Cardiac septum (tissue), 1 donor: ENCODE measurements at regions not wholly inside any gene's neighbourhood (a gene's known extent, or its start where the extent isn't known, plus 50 kb on each side); places are given as distances from the start of the nearest gene placed in this dataset.

Experiments
- DNase-seq: peaks from one replicate; pipeline ENCODE4 v3.0.0-alpha.2; 2020; ENCODE audit warnings: low spot score
- intact Hi-C: fragments of 100-400 bp; cut with DNase I; formaldehyde crosslinking; loops from one replicate; pipeline ENCODE4 v1.14.0; 2022
- donor health status: DM: no; HTN: no; CAD: no.

DNA sequence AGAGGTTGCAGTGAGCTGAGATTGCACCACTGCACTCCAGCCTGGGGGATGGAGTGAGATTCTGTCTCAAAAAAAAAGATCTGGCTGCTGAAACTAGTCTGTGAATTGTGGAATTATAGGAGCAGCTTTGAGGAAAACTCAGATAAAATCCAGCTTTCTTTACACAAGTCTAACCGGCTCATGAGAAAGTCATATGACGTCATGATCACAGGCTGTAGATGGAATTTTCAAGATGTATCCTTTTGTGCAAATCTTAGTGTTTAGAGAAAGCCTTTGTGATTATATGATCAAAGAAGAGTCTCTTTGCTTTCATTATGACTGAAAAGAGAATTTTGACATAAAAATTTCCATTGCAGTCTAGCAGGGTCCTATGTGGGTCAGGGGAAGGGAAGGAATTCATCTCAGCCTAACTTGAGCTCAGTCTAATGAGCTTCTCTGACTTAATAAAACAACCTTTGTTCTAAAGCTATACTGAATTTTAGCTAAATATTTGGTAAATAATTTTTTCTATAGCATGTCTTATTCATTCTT is 90.2 kb upstream of the NCK2 start:
- intact Hi-C loops: no loop called here
- no peak for DNase-seq

DNA sequence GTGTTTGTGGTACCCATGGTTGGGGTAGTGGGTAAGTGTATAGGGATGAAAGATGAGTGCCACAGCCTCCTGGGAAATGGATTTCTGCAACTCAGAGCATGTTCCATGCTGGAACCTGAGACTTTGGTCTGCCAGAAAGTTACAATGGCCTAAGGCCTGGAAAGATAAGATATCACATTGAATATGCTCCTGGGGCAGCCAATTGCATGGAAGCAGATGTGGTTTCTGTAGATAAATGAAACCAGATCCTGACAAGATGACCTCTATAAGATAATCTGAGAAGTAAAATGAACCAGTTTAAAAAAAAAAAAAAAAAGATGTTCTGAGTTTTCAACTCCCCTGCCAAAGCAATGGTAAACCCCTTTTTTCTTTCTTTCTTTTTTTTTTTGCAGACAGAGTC is 91.4 kb upstream of the NCK2 start:
- no peak for DNase-seq
- intact Hi-C loops: no loop called here

DNA sequence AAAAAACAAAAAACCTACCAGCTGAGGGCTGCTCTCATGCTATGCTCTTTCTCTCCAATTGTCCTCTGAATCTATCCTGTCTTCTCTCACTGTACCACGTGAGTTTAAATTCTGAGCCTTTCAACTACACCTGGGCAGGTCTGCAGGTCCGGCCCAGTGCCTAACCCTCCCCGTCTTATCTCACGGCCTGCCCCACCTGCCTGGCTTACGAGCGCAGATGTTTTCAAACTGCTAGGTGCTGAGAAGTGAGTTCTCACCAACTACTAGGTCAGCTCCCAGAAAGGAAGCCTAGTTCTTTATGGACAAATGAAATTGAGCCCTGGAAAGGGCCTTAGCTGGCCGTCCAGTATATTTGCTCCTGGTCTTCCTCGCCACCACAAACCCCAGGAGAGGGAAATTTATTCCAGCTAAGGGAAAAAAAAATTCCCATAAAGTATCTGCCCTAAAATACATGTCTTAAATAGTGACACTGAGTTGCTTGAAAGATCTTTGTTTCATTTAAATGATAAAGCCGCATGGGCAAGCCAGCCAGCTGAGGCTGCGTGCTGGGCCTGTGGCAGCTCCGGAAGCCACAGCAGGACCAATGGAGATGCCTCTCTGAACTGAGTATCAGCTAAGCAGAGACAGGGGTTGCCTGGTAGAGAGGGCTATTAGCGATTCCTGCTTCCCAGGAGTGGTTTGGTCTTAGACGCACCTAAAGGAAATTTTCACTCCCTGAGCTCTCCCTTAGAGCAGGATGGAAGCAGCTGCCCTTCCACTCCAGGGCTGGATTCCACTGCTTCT is 92.5 kb upstream of the NCK2 start:
- DNase-seq: no peak
- intact Hi-C loops: no loop called here

DNA sequence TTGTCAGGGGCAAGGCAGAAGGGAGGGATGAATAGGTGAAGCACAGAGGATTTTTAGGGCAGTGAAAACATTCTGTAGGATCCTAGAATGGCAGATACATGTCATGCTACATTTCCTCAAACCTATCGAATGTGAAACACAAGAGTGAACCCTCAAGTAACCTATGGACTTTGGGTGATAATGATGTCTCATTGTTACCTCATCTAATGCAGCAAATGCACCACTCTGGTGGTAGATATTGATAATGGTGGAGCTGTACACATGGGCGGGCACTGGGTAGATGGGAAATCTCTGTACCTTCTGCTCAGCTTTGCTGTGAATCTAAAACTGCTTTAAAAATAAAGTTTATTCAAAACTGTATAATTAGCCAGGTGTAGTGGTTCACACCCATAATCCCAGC is 95.2 kb upstream of the NCK2 start:
- intact Hi-C loops: no loop called here
- no peak for DNase-seq

DNA sequence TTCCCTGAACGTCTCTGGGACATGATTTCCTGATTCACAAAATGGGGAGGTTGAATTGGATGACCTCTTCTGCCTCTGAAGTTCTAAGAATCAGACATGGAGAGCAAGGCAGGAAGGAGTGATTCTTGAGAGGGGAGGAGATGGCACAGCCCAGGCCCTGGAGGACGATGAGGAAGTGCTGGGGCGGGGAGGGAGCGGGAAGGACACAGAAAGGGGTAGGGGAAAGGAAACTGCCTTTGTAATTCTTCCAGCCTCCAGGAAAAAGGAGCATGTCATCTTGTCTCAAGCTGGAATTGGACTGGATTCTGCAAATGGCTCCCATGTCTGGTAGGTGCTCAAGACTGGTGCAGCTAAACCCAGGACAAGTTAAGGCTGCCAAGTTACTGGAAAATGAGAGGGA is 97.0 kb upstream of the NCK2 start:
- no peak for DNase-seq
- intact Hi-C loops: no loop called here

DNA sequence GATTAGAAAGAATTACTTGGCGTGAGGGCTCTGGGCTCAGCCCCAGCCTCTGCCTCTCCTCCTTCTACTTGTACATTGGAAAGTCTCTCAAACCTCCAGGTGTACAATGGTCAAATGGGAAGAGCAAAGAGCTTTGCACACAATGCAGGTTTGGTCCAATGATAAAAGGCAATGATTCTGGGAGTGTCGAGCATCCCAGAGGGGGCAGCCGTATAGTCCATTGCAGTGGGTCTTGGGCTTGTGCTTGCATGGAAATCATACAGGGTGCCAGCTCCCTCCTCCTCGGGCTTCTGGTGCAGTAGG is 98.0 kb upstream of the NCK2 start:
- no peak for DNase-seq
- intact Hi-C loops: no loop called here

DNA sequence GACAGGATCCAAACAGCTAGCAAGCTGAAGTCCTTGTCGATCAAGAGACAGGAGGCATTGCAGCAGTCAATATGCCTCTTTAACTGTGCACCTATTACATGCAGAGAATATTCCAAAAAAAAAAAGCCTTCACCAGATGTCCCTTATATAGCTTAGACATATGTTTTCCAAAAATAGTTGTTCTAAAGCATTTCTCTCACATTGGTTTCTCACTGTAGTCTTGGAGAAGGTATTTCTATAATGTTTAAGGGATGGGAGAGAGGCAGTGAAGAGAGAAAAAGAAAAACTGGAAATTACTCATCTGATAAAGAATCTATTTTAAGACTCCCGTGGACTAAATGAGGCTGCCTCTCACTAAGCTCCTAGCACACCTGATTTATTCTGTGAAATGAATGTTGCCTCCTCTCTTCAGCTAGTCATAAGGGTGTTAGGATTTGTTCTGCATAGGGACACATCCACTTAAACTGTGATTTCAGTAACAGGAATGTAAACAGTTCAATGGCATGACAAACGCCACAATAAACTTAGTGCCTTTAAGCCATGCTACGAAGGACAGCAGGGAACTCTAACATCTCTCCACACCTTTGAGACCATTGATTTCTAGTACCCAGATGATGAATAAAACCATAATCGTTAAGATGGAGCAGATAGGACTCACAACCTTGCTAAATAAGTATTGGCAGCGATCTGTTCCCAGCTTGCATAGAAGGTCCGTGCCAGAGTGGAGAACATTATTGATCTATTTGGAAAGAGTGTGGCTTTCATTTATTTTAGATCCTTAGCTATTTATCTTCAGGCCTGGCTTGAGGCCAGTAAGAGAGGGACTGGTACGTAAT is 98.6 kb upstream of the NCK2 start:
- DNase-seq: no peak
- intact Hi-C loops: no loop called here

DNA sequence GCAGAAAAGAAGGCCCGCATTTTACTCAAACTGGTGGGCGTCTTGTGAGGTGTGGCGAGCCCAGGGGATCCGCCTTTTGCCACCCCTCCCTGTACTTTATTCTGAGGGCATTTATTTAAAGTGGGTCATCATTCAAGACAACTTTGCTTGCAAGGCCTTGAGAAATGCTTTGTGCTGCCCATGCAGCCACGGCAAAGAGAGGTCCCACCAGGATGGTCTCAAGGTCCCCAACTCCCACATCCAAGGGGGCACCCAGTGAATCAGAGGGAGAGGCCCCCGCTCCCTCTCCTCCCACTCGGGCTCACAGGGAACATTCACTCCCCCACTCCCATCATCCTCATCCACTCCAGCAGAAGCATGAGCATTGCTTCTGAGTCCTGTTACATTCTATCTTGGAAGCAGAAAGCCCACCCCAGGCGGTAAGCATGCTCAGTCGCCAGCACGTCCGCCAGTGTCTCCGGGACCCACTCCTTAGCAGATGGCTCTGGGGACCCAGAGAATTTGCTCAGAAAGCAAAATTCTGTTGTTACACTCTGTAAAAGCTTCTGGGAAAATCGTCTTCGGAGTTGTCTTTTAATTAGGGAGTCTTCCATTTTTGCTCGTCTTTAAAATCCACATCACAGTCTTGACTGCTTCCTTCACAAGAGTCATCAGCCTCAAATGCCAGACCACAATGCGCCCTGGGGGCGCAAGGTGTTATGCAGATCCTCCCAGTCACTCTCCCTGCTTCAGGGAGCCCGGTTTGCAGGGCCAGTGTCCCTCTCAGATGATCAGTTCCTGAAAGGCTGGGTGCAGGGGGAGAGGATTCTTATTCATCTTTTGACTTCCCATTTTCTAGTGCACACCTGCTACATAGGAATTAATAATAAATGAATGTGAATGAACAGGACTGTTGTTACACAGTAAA is 99.4 kb upstream of the NCK2 start:
- DNase-seq: no peak
- intact Hi-C loops: no loop called here

DNA sequence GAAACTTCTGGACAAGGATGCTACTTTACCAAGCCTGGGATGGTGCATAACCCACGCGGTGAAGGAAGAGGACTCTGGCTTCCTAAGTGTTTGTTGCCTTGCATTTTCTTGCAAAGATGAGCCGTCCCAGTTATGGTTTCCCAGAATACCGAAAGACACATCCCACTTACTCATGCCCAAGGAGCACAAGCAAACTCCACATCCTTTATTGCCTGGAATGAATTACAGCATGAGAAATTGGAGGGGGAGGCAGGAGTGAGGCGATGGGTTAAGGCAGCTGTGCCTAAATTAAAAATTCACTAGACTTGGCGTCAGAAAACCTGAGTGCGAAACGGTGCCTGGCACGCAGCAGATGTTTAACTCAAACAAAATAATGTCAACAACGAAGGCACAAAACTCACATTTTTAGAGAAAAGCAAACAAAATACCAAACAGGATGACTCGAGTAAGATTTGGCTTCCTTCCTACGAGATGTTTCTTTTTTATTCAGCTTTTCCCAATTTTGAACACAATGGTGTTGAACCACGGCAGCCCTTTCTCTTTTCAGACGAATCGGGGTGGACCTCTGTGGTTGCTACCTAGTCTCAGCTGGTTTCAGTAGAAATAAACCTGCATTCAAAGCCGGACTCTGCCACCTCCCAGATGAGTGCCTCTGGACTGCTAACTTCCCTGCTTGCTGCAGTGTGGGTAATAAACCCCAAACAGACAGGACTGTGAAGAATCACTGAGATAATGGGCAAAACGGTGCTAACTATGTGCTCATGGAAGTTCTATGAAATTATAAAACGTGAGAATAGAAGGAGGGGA is 100.3 kb upstream of the NCK2 start:
- no peak for DNase-seq
- intact Hi-C loops: no loop called here

DNA sequence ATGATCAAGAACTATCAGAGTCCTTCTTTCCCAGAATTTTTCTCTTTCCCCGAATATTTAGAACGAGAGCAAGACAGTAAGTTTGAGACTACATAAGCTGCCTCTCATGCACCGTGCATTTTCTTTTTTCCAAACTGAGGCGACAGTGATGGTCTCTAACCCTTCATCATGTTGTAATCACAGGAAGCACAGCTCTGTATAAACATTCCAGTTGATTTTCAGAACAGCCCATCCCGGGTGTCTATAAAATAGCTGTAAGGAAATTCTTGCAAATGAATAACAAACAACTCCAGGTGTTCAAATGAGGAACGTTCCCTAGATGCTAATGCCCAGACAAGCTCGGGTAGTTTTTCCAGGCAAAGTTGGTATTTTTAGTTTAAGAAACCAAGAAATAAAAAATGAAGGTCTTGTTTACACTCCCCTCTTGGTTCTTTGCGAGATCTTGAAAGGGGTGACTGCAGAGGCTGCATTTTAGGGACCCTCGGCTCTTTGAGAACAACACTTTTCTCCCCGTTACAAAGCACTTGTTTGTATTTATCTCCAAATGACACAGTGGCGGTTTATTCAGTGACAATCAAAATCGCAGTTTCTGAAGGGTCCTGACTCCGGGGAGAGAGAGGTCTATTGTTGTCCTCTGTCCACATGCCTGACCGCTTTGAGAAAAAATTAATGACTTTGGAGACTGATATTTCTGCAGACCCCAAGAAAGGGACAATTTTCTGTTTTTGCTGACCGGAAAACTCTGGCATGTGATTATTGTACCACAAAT is 101.1 kb upstream of the NCK2 start:
- no peak for DNase-seq
- intact Hi-C loops: no loop called here

DNA sequence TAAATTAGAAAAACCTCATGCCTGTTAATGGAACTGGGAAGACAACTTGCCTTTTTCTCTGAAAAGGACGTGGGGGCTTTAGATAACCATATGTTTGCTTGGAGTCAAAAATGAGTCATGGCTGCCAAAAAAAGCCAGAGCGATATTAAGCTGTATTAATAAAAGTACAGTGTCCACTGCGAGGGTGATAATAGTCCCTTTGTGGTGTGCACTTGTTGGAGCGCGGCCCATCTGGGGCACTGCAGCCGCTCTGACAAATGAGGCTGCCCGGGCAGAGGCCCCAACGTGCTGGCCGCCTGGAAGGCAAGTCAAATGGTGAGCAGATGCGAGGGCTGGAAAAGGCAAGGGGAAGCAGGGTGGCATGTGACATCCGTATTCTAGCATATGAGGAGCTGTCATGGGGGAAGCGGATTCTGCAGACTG is 103.3 kb upstream of the NCK2 start:
- DNase-seq: no peak
- intact Hi-C loops: no loop called here

DNA sequence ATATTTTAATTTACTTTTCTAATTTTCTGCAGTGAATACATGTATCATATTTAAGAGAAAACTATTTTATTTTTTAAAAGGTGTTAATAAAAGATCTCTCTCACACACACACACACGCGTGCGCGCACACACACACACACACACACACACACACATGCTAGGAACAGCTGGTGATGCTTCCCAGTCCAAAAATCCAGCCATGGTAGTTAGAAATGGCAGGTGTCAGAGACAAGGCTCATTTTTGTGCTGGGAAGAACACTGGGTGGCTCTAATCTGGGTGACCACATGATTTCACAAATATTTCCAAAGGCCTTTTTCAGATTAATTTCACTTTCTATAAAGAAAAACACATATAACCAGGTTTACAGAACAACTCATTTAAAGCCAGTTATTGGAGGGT is 104.5 kb upstream of the NCK2 start:
- intact Hi-C loops: no loop called here
- DNase-seq: no peak

DNA sequence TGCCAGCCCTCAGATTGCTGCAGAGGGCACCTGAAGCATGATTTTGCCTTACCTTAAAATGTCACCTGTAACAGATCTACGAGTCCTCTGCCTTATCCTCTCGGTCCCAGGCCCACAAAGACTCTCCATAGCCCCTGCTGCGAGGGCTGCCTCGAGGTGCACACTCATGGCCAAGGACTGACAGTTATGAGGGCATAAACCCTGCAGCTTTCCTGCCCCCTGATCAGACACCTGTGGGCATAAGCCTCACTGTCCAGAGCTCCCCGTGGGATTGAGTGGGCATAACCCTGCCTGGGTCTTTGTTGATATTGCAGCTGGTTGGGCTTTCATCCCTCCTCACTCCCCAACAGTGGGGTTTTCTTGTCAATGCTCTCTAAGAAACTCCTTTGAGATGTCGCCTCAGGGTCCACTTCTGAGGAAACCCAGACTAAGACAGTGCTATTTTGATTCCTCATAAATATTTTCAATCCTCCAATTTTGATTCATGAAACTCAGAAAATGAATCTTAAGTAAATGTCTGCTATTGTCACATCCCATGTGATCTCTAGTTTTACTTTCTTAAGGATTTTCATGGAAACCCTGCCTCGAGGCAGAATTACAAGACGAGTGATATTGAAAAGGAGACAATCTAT is 108.5 kb upstream of the NCK2 start:
- intact Hi-C loops: no loop called here
- DNase-seq: no peak

DNA sequence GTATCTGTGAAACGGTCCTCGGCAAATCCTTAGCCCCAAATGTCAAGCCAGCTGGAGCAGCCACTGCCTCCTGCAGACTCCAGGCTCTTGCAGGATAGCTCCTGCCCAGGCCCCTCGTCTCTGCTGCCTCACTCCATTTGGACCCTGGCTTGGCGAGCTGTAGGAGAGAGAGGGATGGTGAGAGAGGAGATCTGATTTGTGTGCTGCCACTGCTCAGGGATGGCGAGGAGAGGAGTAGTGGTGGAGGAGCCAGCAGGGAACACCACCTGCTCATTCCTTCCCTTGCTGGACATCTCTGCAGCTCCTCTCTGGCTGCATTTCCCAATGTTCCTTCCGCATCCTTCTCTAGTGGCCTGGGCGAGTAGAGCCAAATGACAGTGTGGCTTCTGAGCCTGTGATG is 109.1 kb upstream of the NCK2 start:
- intact Hi-C loops: no loop called here
- DNase-seq: no peak

DNA sequence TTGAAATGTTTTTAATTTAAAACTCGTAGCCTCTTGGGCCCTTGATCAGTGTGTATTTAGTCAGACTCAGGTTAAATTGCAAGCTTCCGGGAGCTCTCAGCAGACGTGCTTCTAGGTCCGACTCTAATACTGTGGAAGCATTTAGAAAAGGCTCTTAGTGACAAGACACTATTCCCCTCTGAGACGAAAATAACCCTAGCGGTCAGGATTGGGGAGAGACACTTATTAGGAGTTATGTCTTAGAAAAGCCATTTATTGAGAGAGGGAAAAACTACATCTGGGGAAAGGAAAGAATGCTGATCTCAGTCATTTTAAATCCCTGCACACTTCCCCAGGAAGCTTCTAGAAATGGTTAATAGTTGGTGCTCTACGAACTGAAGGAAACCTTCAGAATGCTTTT is 110.5 kb upstream of the NCK2 start:
- DNase-seq: no peak

DNA sequence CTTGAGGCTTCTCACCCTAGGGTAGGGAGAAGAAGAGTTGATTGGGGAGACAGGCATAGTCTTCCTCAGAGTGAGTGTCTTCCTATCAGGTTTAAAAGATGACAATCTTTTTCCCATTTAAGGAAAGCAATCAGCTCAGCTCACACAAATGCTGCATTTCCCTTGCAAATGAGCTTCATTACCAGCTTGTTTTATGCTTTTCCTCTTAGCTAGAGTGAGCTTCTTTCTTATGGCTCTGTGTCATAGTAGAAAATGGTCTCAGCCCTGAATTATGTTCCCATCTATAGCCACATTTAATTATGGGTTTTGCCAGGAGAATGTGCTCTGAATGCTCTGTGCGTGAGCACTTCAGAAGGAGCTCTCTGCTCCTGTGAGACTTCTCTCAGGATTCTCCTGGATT is 112.8 kb upstream of the NCK2 start:
- DNase-seq: no peak
- intact Hi-C loops: no loop called here

More for the DNA sequence above, 110.5 kb upstream of the NCK2 start:
- intact Hi-C loops: no loop called here

DNA sequence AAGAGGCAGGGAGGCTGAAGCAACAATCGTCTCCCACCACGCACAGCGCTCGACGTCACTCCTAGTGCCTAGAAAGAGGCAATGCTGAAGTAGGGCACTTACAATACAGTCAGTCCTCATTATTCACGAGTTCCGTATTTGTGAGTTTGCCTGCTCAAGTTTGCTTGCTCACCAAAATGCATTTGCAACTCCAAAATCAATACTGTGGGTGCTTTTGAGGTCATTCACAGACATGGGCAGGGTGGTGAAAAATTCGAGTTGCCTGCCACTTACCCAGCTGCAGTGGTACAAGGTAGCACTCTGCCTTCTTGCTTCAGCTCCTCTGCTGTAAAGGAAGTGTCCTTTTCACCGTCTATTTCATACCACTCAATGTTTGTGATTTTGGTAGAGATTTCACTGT is 113.7 kb upstream of the NCK2 start:
- DNase-seq: no peak
- intact Hi-C loops: no loop called here

DNA sequence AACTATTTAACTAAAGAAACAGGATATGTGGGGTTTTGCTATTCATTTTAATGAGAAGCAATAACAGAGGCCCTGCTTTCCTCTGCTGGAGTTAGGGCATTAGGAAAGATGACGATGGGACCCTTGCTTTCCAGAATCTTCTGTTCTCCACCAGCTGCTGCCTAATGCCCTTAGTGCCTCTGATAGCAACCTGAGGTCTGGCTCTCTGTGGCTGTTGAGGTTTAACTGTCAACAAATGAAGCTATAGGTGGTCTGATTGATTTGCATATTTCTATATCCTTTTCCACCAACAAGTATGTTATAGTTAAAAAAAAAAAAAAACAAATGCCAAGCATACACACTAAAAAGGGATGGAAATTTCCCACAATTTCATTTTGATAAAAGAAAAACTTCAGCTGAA is 115.1 kb upstream of the NCK2 start:
- intact Hi-C loops: no loop called here

More for the DNA sequence above, 115.1 kb upstream of the NCK2 start:
- no peak for DNase-seq
